ENCODE measurements at regions not wholly inside any gene's neighbourhood (a gene's known extent, or its start where the extent isn't known, plus 50 kb on each side); places are given as distances from the start of the nearest gene placed in this dataset.

DNA sequence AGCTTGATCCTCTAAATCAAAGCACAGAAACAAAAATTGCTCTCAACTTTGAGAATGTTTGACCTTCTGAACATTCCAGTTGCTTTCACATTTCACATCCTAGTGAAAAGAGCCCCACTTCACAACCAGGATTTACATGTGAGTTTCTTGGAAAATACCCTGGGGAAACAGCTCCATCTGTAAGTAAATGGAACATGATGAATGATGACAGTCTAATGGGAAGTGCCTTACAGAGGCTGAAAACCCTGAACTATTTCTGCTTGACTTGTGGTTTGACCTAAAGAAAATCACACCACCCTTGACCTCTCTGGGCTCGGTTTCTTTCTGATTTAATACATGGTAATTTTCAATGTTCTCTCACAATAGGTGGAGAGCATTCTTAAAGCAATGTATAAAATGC is 499.4 kb upstream of the API5 start:
- TF ChIP-seq, protein P1, sequence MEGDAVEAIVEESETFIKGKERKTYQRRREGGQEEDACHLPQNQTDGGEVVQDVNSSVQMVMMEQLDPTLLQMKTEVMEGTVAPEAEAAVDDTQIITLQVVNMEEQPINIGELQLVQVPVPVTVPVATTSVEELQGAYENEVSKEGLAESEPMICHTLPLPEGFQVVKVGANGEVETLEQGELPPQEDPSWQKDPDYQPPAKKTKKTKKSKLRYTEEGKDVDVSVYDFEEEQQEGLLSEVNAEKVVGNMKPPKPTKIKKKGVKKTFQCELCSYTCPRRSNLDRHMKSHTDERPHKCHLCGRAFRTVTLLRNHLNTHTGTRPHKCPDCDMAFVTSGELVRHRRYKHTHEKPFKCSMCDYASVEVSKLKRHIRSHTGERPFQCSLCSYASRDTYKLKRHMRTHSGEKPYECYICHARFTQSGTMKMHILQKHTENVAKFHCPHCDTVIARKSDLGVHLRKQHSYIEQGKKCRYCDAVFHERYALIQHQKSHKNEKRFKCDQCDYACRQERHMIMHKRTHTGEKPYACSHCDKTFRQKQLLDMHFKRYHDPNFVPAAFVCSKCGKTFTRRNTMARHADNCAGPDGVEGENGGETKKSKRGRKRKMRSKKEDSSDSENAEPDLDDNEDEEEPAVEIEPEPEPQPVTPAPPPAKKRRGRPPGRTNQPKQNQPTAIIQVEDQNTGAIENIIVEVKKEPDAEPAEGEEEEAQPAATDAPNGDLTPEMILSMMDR (IDR thresholded peaks at IDR 0.05) = no peak
- no peak for TF ChIP-seq EP300 (IDR thresholded peaks at IDR 0.05; ENCODE audit: low read depth)

All from transverse colon (tissue), 3 donors.